Fibroblast of peridontal ligament (primary cell): ENCODE measurements at regions not wholly inside any gene's neighbourhood (a gene's known extent, or its start where the extent isn't known, plus 50 kb on each side); places are given as distances from the start of the nearest gene placed in this dataset.
"Not testable (repeated sequence)": the region's sequence is repeated elsewhere in the genome, so short reads cannot be mapped to it uniquely, and the experiment has no call there.

ENCODE experiments used
- DNase-seq: peaks from one replicate; pipeline ENCODE4 v3.0.0-alpha.2; 2010; ENCODE audit errors: extremely low read depth

- no peak for DNase-seq
Measured at GRCh38 chr13:68645814-68646213, 1415.7 kb upstream of the PCDH9 start.

GRCh38 chr13:68644611-68645010, 1414.5 kb upstream of the PCDH9 start:
- no peak for DNase-seq

GRCh38 chr13:68636784-68637183, 1406.6 kb upstream of the PCDH9 start:
- no peak for DNase-seq

GRCh38 chr13:68628994-68629393, 1398.9 kb upstream of the PCDH9 start:
- no peak for DNase-seq

- no peak for DNase-seq
Measured at GRCh38 chr13:68627379-68627778, 1397.2 kb upstream of the PCDH9 start.

GRCh38 chr13:68616600-68617222, 1386.6 kb upstream of the PCDH9 start:
- DNase-seq, result no peak

GRCh38 chr13:68609661-68610060, 1379.5 kb upstream of the PCDH9 start:
- no peak for DNase-seq

GRCh38 chr13:68608147-68608546, 1378.0 kb upstream of the PCDH9 start:
- DNase-seq, result no peak

- DNase-seq, result no peak
Measured at GRCh38 chr13:68597641-68598040, 1367.5 kb upstream of the PCDH9 start.

GRCh38 chr13:68588623-68589022, 1358.5 kb upstream of the PCDH9 start:
- DNase-seq, result no peak

GRCh38 chr13:68584776-68585175, 1354.6 kb upstream of the PCDH9 start:
- no peak for DNase-seq

GRCh38 chr13:68574053-68574452, 1343.9 kb upstream of the PCDH9 start:
- DNase-seq, result no peak

GRCh38 chr13:68551701-68552522, 1321.8 kb upstream of the PCDH9 start:
- DNase-seq, result no peak

- no peak for DNase-seq
Measured at GRCh38 chr13:68550330-68550729, 1320.2 kb upstream of the PCDH9 start.

GRCh38 chr13:68540244-68540643, 1310.1 kb upstream of the PCDH9 start:
- DNase-seq, result no peak

GRCh38 chr13:68535329-68535728, 1305.2 kb upstream of the PCDH9 start:
- DNase-seq, result no peak

- DNase-seq, result not testable (repeated sequence)
Measured at GRCh38 chr13:68527167-68527566, 1297.0 kb upstream of the PCDH9 start.

GRCh38 chr13:68523838-68524424, 1293.8 kb upstream of the PCDH9 start:
- DNase-seq, result no peak

- no peak for DNase-seq
Measured at GRCh38 chr13:68522184-68522583, 1292.0 kb upstream of the PCDH9 start.

GRCh38 chr13:68509734-68510621, 1279.8 kb upstream of the PCDH9 start:
- DNase-seq, result no peak

GRCh38 chr13:68506888-68507551, 1276.9 kb upstream of the PCDH9 start:
- DNase-seq, result no peak
